Astrocyte (in vitro differentiated cells and primary cell): ENCODE measurements at regions not wholly inside any gene's neighbourhood (a gene's known extent, or its start where the extent isn't known, plus 50 kb on each side); places are given as distances from the start of the nearest gene placed in this dataset.
"Not testable (repeated sequence)": the region's sequence is repeated elsewhere in the genome, so short reads cannot be mapped to it uniquely, and the experiment has no call there.

Source experiments
- CTCF ChIP-seq: IDR thresholded peaks from 2 replicates; pipeline ENCODE4 v1.5.1; 2011; ENCODE audit warnings: low read depth, mild to moderate bottlenecking, inconsistent platforms, low read length, moderate library complexity; ENCODE audit not compliant: insufficient read depth
- EZH2 ChIP-seq: IDR thresholded peaks from 2 replicates; pipeline ENCODE4 v1.6.1; 2012; ENCODE audit warnings: mild to moderate bottlenecking, low read length, inconsistent platforms; ENCODE audit not compliant: insufficient read depth

DNA sequence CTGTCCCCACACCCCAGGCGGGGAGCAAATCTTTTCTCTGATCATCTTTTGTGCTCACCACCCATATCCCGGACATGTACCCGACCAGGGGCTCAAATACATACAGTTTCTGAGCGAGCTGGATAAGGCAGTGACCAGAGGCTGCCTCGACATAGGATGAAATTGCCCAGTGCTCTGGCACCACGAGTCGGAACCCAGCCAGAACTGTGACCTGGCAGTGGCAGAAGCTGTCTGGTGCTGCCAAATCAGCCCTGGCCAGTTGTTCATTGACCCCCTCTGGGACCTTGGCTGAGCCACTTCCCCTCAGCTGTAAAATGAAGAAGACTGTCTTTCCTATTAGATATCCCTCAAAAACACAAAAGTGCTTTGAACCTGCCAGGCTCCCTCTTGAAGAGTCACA lies 60.6 kb downstream of the CDRT15L2 start:
- TF ChIP-seq CTCF, EZH2: not testable (repeated sequence)
